Parathyroid adenoma (tissue), 2 donors: ENCODE measurements at regions not wholly inside any gene's neighbourhood (a gene's known extent, or its start where the extent isn't known, plus 50 kb on each side); places are given as distances from the start of the nearest gene placed in this dataset.

Experiments used
- H2AFZ ChIP-seq: fragments of 300-600 bp; sonication (generic); one replicate; pipeline ENCODE4 v1.7.0; 2017; ENCODE audit warnings: antibody characterized with exemption, mild to moderate bottlenecking
- H3K27ac ChIP-seq: fragments of 300-600 bp; sonication (generic); one replicate; pipeline ENCODE4 v1.7.0; 2017
- H3K27me3 ChIP-seq: fragments of 300-600 bp; sonication (generic); one replicate; pipeline ENCODE4 v1.7.0; 2017; ENCODE audit warnings: low read length; ENCODE audit not compliant: control insufficient read depth, insufficient read depth
- H3K36me3 ChIP-seq: fragments of 300-600 bp; sonication (generic); one replicate; pipeline ENCODE4 v1.7.0; 2017; ENCODE audit warnings: low read length; ENCODE audit not compliant: control insufficient read depth, insufficient read depth
- H3K4me1 ChIP-seq: fragments of 300-600 bp; sonication (generic); one replicate; pipeline ENCODE4 v1.7.0; 2017; ENCODE audit warnings: control low read depth
- H3K4me2 ChIP-seq: fragments of 300-600 bp; sonication (generic); one replicate; pipeline ENCODE4 v1.7.0; 2017; ENCODE audit warnings: low read length
- H3K4me3 ChIP-seq: fragments of 300-600 bp; sonication (generic); one replicate; pipeline ENCODE4 v1.7.0; 2017; ENCODE audit warnings: low read depth, low read length
- H3K79me2 ChIP-seq: fragments of 300-600 bp; sonication (generic); one replicate; pipeline ENCODE4 v1.7.0; 2017; ENCODE audit warnings: control low read depth
- H3K9ac ChIP-seq: fragments of 300-600 bp; sonication (generic); one replicate; pipeline ENCODE4 v1.7.0; 2017; ENCODE audit warnings: mild to moderate bottlenecking
- H3K9me3 ChIP-seq: fragments of 300-600 bp; sonication (generic); one replicate; pipeline ENCODE4 v1.7.0; 2017; ENCODE audit warnings: low read length; ENCODE audit not compliant: control insufficient read depth
- CTCF ChIP-seq: fragments of 300-600 bp; sonication (generic); IDR thresholded peaks from one replicate; pipeline ENCODE4 v1.7.0; 2017; ENCODE audit warnings: antibody characterized with exemption, mild to moderate bottlenecking
- donor health status: primary hyperparathyroidism.

GRCh38 chr10:3702056-3702546 lies 82.9 kb downstream of the KLF6 start:
- Histone ChIP-seq H3K79me2 (no peaks in the 10 kb centered on the region), H3K9ac (no peak overlapping the region), H3K4me1 (no peaks in the 10 kb centered on the region), H3K4me3 (no peak overlapping the region), H3K27me3 (no peaks in the 10 kb centered on the region), H2AFZ (no peak overlapping the region), H3K36me3 (no peaks in the 10 kb centered on the region), H3K4me2 (no peak overlapping the region), H3K9me3 (no peaks in the 10 kb centered on the region), H3K27ac (no peak overlapping the region)
- TF ChIP-seq CTCF = no peak

- Histone ChIP-seq H3K27me3 (no peaks in the 10 kb centered on the region), H3K9ac (no peak overlapping the region)
- TF ChIP-seq CTCF = no peak
Observed at GRCh38 chr10:3701491-3701890, 83.5 kb downstream of the KLF6 start.

GRCh38 chr10:3700531-3701076 lies 84.4 kb downstream of the KLF6 start:
- Histone ChIP-seq H3K79me2 (no peaks in the 10 kb centered on the region), H3K9ac (no peak overlapping the region), H3K27ac (no peak overlapping the region), H3K4me1 (no peaks in the 10 kb centered on the region), H3K4me3 (no peak overlapping the region), H3K27me3 (no peaks in the 10 kb centered on the region), H3K9me3 (no peaks in the 10 kb centered on the region), H3K4me2 (no peak overlapping the region), H2AFZ (no peak overlapping the region), H3K36me3 (no peaks in the 10 kb centered on the region)
- no peak for TF ChIP-seq CTCF

More at GRCh38 chr10:3701491-3701890, 83.5 kb downstream of the KLF6 start:
- Histone ChIP-seq H3K4me3 (no peak overlapping the region), H3K4me2 (no peak overlapping the region), H3K79me2 (no peaks in the 10 kb centered on the region), H3K36me3 (no peaks in the 10 kb centered on the region), H3K4me1 (no peaks in the 10 kb centered on the region), H2AFZ (no peak overlapping the region), H3K27ac (no peak overlapping the region), H3K9me3 (no peaks in the 10 kb centered on the region)

- Histone ChIP-seq H3K9ac (no peak overlapping the region), H3K79me2 (no peaks in the 10 kb centered on the region), H3K27me3 (no peaks in the 10 kb centered on the region), H2AFZ (no peak overlapping the region), H3K9me3 (no peaks in the 10 kb centered on the region), H3K4me1 (no peaks in the 10 kb centered on the region), H3K4me3 (no peak overlapping the region), H3K4me2 (no peak overlapping the region), H3K36me3 (no peaks in the 10 kb centered on the region), H3K27ac (no peak overlapping the region)
- TF ChIP-seq CTCF = no peak
Observed at GRCh38 chr10:3699916-3700315, 85.1 kb downstream of the KLF6 start.

GRCh38 chr10:3698312-3698711 lies 86.7 kb downstream of the KLF6 start:
- no peak overlapping the region for H3K9ac ChIP-seq
- no peaks in the 10 kb centered on the region for H3K4me1 ChIP-seq
- H3K27me3 ChIP-seq = no peaks in the 10 kb centered on the region
- no peak overlapping the region for H3K27ac ChIP-seq
- no peak overlapping the region for H3K4me2 ChIP-seq
- no peak overlapping the region for H2AFZ ChIP-seq
- H3K9me3 ChIP-seq = no peaks in the 10 kb centered on the region
- H3K4me3 ChIP-seq = no peak overlapping the region
- TF ChIP-seq CTCF = no peak
- no peaks in the 10 kb centered on the region for H3K36me3 ChIP-seq
- H3K79me2 ChIP-seq = no peaks in the 10 kb centered on the region
